G401 (cell line): ENCODE measurements at regions not wholly inside any gene's neighbourhood (a gene's known extent, or its start where the extent isn't known, plus 50 kb on each side); places are given as distances from the start of the nearest gene placed in this dataset.

Experiments
- DNase-seq: peaks from one replicate; pipeline ENCODE4 v3.0.0-alpha.2; 2015; ENCODE audit warnings: low spot score
- in situ Hi-C: cut with HindIII; loops from 2 replicates; pipeline ENCODE4 v1.10.0; 2016; ENCODE audit warnings: low sequenced_read_pairs, mixed read lengths

DNA sequence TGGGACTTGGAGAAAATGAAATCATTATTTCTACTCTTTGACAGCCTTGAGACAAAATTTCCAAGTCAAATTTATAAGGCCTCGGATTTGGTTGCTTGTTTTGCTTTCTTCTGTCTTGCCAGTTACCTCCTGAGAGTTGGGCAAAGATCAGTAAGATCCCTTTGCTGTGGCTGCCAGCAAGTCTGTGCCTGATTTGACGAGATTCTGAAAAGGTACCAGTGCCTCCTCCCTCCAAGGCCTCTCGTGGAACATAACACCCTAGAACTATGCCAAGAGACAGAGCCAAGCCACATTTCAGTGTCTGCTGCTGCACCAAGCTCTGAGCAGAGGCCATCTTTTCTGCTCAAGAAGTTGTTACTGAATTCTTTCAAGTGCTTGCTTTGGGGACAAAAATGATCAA, 61.0 kb downstream of the GTPBP8 start:
- in situ Hi-C loops, result no loop called here
- DNase-seq, result peak; percentile 82

DNA sequence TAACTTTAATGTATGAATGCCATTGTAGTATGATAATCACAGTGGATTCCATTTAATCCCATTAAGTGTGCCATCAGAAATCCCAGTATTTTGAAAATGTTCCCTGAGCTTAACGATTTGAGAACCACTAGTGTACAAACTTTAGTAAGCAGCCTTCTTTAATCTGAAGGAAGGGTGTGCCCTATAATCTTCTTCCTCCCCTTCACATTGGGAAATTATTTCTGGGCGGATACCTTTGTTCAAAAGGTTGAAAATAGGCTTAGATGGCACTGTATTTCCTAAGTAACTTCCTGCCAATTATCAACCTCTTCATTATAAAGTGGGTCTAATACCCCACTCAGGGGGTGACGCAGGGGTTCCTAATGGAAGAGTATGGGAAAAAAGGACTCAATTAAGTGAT, 62.4 kb downstream of the GTPBP8 start:
- in situ Hi-C loops, result no loop called here
- DNase-seq, result no peak

DNA sequence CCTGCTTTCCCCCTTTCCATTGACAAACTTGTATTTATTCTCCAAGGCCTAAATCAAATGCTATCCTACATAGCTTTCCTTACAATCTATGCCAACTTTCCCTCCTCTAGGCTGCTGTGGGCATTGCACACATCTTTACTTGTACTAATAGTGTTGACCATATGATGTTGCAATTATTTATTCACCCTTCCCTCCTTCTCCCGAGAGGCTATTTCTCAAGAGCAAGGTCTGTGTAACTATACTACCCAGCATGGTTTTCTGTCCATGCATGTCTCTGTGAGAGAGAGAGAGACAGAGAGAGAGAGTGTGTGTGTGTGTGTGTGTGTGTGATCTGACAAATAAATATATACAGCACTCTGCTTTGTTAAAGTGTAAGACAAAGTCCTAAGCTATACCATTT, 63.8 kb downstream of the GTPBP8 start:
- in situ Hi-C loops, result no loop called here
- DNase-seq, result no peak

GRCh38 chr3:113055201-113055600, 64.4 kb downstream of the GTPBP8 start:
- in situ Hi-C loops, result no loop called here
- DNase-seq, result no peak

- in situ Hi-C loops, result no loop called here
- no peak for DNase-seq
These were observed 65.2 kb downstream of the GTPBP8 start for GRCh38 chr3:113055961-113056360.

GRCh38 chr3:113057117-113057516, 66.3 kb downstream of the GTPBP8 start:
- no peak for DNase-seq

DNA sequence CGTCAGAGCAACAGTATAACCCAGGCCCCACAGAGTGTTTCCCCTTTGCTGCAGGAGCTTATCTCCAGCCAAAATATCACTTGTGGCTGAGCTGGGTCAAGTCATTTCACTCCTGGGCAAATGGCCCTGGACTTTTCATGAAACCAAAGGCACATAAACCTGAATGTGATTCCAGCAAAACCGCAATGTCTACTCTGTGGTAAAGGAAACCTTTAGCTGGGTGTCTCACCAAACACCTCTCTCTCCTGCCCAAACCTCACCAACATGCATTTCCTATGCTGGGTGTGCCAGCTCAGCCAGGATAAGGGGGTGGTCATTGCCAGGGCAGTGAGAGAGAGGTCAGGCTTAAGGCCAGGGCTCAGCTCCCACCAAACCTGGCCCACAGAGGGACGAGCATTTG, 67.4 kb downstream of the GTPBP8 start:
- in situ Hi-C loops, result no loop called here

More at GRCh38 chr3:113057117-113057516, 66.3 kb downstream of the GTPBP8 start:
- in situ Hi-C loops, result no loop called here

DNA sequence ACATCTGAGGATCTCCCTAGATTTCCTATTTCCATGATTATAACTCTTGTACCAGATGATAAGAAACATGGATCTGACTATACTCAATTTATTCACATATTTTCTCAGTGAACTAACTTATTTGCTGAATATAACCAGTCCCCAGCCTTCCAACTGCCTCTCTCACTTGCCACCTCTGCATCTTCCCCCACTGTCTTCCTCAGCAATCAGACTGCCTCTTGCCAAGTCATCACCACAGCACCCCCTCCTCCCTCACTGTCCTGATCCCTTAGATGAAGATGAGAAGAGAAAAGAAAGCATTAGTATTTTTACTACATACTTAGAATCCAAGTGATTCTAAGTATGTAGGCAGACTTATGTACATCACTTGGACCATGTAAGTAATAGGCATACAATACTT, 71.9 kb downstream of the GTPBP8 start:
- in situ Hi-C loops, result no loop called here
- DNase-seq, result no peak

More for the DNA sequence above, 67.4 kb downstream of the GTPBP8 start:
- DNase-seq, result no peak

- in situ Hi-C loops, result no loop called here
- no peak for DNase-seq
These were observed 72.5 kb downstream of the GTPBP8 start for GRCh38 chr3:113063126-113063894.

GRCh38 chr3:113064183-113064582, 73.4 kb downstream of the GTPBP8 start:
- DNase-seq, result no peak
- in situ Hi-C loops, result no loop called here

- no peak for DNase-seq
- in situ Hi-C loops, result no loop called here
These were observed 74.6 kb downstream of the GTPBP8 start for GRCh38 chr3:113065336-113065735.

GRCh38 chr3:113070072-113070640, 79.4 kb downstream of the GTPBP8 start:
- in situ Hi-C loops, result no loop called here
- DNase-seq, result no peak

DNA sequence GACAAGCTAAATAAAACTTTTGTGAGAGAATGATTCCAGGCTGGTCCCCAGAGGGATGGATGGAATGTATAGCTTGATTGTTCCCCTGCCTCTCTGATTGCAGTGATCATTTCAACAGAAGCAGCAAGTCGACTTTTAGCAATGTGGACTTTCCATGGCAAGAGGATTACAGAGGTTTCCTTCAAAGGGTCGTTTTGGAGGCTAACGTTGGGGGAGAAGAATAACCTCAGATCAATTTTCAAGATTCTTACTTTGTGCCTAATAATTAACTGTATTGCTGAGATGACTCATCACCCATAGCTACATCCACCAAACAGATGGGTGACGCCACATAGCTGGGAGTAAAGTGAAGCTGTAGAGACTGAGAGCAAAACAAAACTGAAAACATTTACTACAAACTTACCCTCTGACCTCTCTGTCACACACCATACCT, 79.9 kb downstream of the GTPBP8 start:
- DNase-seq, result no peak
- in situ Hi-C loops, result no loop called here

- DNase-seq, result no peak
- in situ Hi-C loops, result no loop called here
These were observed 84.8 kb downstream of the GTPBP8 start for GRCh38 chr3:113075588-113075987.

DNA sequence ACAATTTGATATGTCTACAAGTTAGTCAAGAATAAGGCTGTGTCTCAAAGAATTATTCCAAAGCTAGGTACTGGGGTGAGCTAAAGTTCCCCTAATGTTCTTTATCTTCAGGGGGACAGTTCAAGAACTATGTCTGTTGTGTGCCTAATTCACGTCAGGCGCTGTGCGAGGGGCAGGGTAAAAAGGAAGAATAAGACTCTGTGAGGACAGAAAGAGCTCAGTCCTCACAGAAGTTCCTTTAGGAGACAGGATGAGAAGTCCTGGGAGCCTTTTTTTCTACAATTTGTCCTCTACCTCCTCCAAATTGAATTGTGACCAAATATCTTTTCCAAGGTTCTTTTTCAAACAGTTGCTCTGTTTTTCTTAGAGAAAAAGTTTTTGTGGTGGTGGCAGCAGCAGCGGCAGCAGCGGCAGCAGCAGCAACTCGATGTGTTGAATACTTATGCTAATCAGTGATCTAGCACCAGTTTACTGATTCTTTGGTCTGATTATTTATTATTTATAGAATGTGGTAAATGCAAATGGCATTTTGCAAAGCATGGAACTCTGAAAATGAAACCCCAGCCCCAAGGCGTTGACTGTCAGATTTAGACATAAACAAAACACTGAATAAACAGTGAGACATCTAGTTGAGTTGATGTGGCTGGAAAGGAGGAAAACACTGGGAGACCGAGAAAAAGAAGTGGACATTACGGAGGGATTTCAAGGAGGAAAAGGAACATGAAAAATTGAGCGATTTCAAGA, 88.6 kb downstream of the GTPBP8 start:
- in situ Hi-C loops, result no loop called here
- no peak for DNase-seq

- no peak for DNase-seq
- in situ Hi-C loops, result no loop called here
These were observed 94.0 kb downstream of the GTPBP8 start for GRCh38 chr3:113084777-113085176.

DNA sequence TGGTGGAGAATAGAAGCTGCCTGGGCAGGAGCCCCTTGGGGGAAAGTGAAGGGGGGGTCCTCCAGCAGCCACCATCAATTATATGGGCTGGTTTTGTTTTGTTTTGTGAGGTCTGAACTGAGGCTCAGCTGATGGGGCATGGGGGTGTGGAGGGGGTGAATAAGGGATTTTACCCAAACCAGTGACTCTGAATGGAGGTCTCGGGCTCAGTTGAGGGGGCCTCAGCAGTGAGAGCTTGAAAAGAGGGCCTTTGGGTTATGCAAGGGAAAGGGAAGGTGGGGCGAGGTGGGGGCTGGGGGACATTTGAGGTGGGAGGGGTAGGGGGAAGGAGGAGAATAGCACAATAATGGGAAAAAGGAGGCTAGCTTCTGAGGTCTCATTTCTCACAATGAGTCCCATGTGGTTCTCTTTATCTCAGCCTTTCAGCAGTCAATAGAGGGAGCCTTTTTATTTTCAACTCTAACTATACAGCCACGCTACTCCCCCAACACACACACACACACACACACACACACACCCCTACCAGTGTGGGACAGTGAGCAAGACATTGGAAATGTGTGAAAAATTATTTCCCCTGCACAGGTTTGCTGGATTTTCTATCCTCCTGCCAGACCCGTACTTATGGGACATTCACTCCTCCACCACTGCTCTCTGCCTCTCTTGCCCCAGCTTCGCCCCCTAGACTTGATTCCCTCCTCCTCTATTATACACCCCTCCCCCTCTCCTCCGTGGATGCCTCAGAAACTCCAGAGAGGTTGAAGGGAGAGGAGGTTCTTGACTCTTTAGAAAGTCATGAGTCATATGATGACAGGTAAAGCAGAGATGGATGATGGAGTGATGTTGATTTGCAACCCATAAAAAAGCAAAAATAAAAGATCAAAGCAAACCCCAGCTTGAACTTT, 96.0 kb downstream of the GTPBP8 start:
- DNase-seq, result no peak
- in situ Hi-C loops, result no loop called here

- in situ Hi-C loops, result no loop called here
- no peak for DNase-seq
These were observed 97.8 kb downstream of the GTPBP8 start for GRCh38 chr3:113088616-113089015.

DNA sequence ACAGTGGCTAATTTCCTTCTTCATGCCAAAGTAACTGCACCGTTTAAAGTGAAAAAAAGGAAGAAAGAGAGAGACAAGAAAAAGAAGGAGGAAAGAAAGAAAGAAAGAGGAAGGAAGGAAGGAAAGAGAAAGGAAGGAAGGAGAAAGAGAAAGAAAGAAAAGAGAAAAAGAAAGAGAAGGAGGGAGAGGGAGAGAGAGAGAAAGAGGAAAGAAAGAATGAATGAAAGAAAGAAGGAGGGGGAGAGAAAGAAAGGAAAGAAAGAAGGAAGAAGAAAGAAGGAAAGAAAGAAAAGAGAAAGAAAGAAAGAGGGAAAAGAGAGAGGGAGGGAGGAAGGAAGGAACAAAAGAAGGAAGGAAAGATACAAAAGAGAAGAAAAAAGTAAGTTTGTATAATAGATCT, 100.6 kb downstream of the GTPBP8 start:
- no peak for DNase-seq
- in situ Hi-C loops, result no loop called here
